IMR-90 (cell line): ENCODE measurements at regions not wholly inside any gene's neighbourhood (a gene's known extent, or its start where the extent isn't known, plus 50 kb on each side); places are given as distances from the start of the nearest gene placed in this dataset.

Experiments used
- ATAC-seq: fragments of 200-7000 bp; cut with Tn5 transposase; 2 replicates; pipeline ENCODE4 v1.9.1; 2020; ENCODE audit warnings: low read depth, mild to moderate bottlenecking, moderate library complexity
- BruUV-seq: library from RNA; stranded (reverse); fragments of 400-500 nt; replicated peaks from 2 replicates; lab custom pipeline; 2021; lab: Mats Ljungman, UMichigan
- CTCF ChIA-PET: fragments of 300-600 bp; formaldehyde crosslinking; extraction: SDS; loops from one replicate; lab custom pipeline; 2021; ENCODE audit warnings: antibody characterized with exemption; lab: Yijun Ruan, JAX
- POLR2A ChIA-PET: fragments of 300-600 bp; sonication (Branson Sonifier 250); formaldehyde crosslinking; loops from one replicate; lab custom pipeline; 2022; ENCODE audit warnings: antibody characterized with exemption; ENCODE audit not compliant: unreplicated experiment; lab: Charles Lee
- DNase-seq: peaks from one replicate; pipeline ENCODE4 v3.0.0; 2013
- H2AFZ ChIP-seq: replicated peaks from 2 replicates; pipeline ENCODE3; 2013; ENCODE audit warnings: low read length, mild to moderate bottlenecking; ENCODE audit not compliant: poor library complexity
- H2AK5ac ChIP-seq: 2 replicates; pipeline ENCODE4 v1.6.1; 2013; ENCODE audit warnings: low read depth, low read length, inconsistent platforms
- H2AK9ac ChIP-seq: replicated peaks from 2 replicates; pipeline ENCODE3; 2013; ENCODE audit warnings: mild to moderate bottlenecking, low read depth, low read length, moderate library complexity; ENCODE audit not compliant: poor library complexity
- H2BK120ac ChIP-seq: 2 replicates; pipeline ENCODE4 v1.6.1; 2013; ENCODE audit warnings: low read depth, low read length, inconsistent platforms
- H2BK15ac ChIP-seq: 3 replicates; pipeline ENCODE4 v1.6.1; 2013; ENCODE audit warnings: low read depth, low read length, inconsistent platforms
- H2BK20ac ChIP-seq: 2 replicates; pipeline ENCODE4 v1.6.1; 2013; ENCODE audit warnings: low read depth, mild to moderate bottlenecking, inconsistent platforms, low read length, moderate library complexity
- H2BK5ac ChIP-seq: 2 replicates; pipeline ENCODE4 v1.6.1; 2013; ENCODE audit warnings: mild to moderate bottlenecking, low read depth, low read length, inconsistent platforms; ENCODE audit not compliant: poor library complexity, severe bottlenecking
- H3K14ac ChIP-seq: replicated peaks from 2 replicates; pipeline ENCODE4 v1.6.1; 2013; ENCODE audit warnings: low read depth, low read length, inconsistent platforms
- H3K18ac ChIP-seq: 2 replicates; pipeline ENCODE4 v1.6.1; 2013; ENCODE audit warnings: low read depth, low read length, control low read depth
- H3K23ac ChIP-seq: 2 replicates; pipeline ENCODE4 v1.6.1; 2013; ENCODE audit warnings: low read depth, low read length, inconsistent platforms
- H3K27ac ChIP-seq: 2 replicates; pipeline ENCODE4 v1.5.1; 2013; ENCODE audit warnings: mild to moderate bottlenecking, control low read depth, low read length; ENCODE audit not compliant: insufficient read depth
- H3K27me3 ChIP-seq: 2 replicates; pipeline ENCODE4 v1.6.1; 2013; ENCODE audit warnings: low read length; ENCODE audit not compliant: control insufficient read depth, insufficient read depth
- H3K36me3 ChIP-seq: 2 replicates; pipeline ENCODE4 v1.6.1; 2013; ENCODE audit warnings: low read length, mixed read lengths; ENCODE audit not compliant: control insufficient read depth, insufficient read depth
- H3K4ac ChIP-seq: 2 replicates; pipeline ENCODE4 v1.6.1; 2013; ENCODE audit warnings: low read depth, low read length, inconsistent platforms
- H3K4me1 ChIP-seq: 2 replicates; pipeline ENCODE4 v1.6.1; 2013; ENCODE audit warnings: low read length, mixed read lengths; ENCODE audit not compliant: control insufficient read depth, insufficient read depth
- H3K4me2 ChIP-seq: 2 replicates; pipeline ENCODE4 v1.6.1; 2013; ENCODE audit warnings: low read depth, mild to moderate bottlenecking, control low read depth, low read length, moderate library complexity
- H3K4me3 ChIP-seq: 2 replicates; pipeline ENCODE4 v1.5.1; 2013; ENCODE audit warnings: low read depth, mild to moderate bottlenecking, control low read depth, low read length, moderate library complexity; ENCODE audit not compliant: insufficient read depth
- H3K56ac ChIP-seq: 2 replicates; pipeline ENCODE4 v1.6.1; 2013; ENCODE audit warnings: low read length, inconsistent platforms; ENCODE audit not compliant: insufficient read depth; ENCODE audit errors: extremely low read depth
- H3K79me1 ChIP-seq, 2 experiments: 2 replicates each; pipeline ENCODE4 v1.6.1; 2013; ENCODE audit warnings: low read length in 2 of 2, inconsistent platforms in 1 of 2, low read depth in 1 of 2
- H3K9ac ChIP-seq: 2 replicates; pipeline ENCODE4 v1.6.1; 2013; ENCODE audit warnings: low read depth, low read length, control low read depth
- H3K9me1 ChIP-seq: 2 replicates; pipeline ENCODE4 v1.6.1; 2013; ENCODE audit warnings: low read length, inconsistent platforms; ENCODE audit not compliant: insufficient read depth
- H3K9me3 ChIP-seq: 2 replicates; pipeline ENCODE4 v1.6.1; 2013; ENCODE audit warnings: low read length; ENCODE audit not compliant: control insufficient read depth, insufficient read depth
- H4K20me1 ChIP-seq: 2 replicates; pipeline ENCODE4 v1.6.1; 2013; ENCODE audit warnings: low read length, inconsistent platforms; ENCODE audit not compliant: insufficient read depth
- H4K5ac ChIP-seq: 2 replicates; pipeline ENCODE4 v1.6.1; 2013; ENCODE audit warnings: mild to moderate bottlenecking, low read depth, low read length, control low read depth
- H4K8ac ChIP-seq, 2 experiments: 2 replicates each; pipeline ENCODE4 v1.6.1; 2013; ENCODE audit warnings: low read depth in 2 of 2, low read length in 2 of 2, control low read depth in 1 of 2, inconsistent platforms in 1 of 2
- H4K91ac ChIP-seq: 2 replicates; pipeline ENCODE4 v1.6.1; 2013; ENCODE audit warnings: low read depth, low read length, inconsistent platforms; ENCODE audit not compliant: insufficient read depth
- NFE2L2 ChIP-seq: fragments of 150-350 bp; IDR thresholded peaks from 2 replicates; pipeline ENCODE4 v1.6.1; 2016; ENCODE audit warnings: low read depth, mild to moderate bottlenecking, low read length
- WGBS, 2 experiments: methylation state at CpG; one replicate each; pipeline versions ENCODE4 v1.1.5 to v1.1.7; 2013; ENCODE audit warnings: missing lambda C conversion rate in 2 of 2; ENCODE audit not compliant: insufficient read length in 1 of 2; ENCODE audit errors: extremely low coverage in 2 of 2; 5-methylcytosine and 5-hydroxymethylcytosine counted together
- dilution Hi-C: fragments of 300-500 bp; cut with HindIII; formaldehyde crosslinking; loops from one replicate; pipeline ENCODE4 v1.14.3; 2018; ENCODE audit warnings: low sequenced_read_pairs; ENCODE audit not compliant: unreplicated experiment
- in situ Hi-C: fragments of 300-500 bp; cut with MboI; formaldehyde crosslinking; loops from 3 replicates; pipeline ENCODE4 v1.14.3; 2019; ENCODE audit warnings: low sequenced_read_pairs, inconsistent platforms, mixed read lengths
- intact Hi-C: fragments of 100-400 bp; cut with micrococcal nuclease; formaldehyde crosslinking; loops from 2 replicates; pipeline ENCODE4 v1.10.0; 2022

GRCh38 chr6:108752733-108753590, 95.3 kb upstream of the ARMC2 start:
- no peak overlapping the region for H2BK5ac ChIP-seq
- H3K27me3 ChIP-seq = no peaks in the 10 kb centered on the region
- no peak overlapping the region for H3K18ac ChIP-seq
- dilution Hi-C loops = no loop called here
- no peaks in the 10 kb centered on the region for H3K9me3 ChIP-seq
- in situ Hi-C loops = no loop called here
- WGBS, 2 experiments = 56% methylated on average over 2 of the region's 9 CpGs; no CpG with 5 or more reads in 1 of the 2 experiments
- H2AFZ ChIP-seq = no peak overlapping the region
- no peaks in the 10 kb centered on the region; the same call in 1 of the 2 replicates for H3K9me1 ChIP-seq
- POLR2A ChIA-PET = no interaction called here
- no peak overlapping the region for H3K56ac ChIP-seq
- H3K36me3 ChIP-seq = no peaks in the 10 kb centered on the region
- no peak overlapping the region for H3K9ac ChIP-seq
- TF ChIP-seq NFE2L2 = no peak
- no peak overlapping the region for H3K4me2 ChIP-seq
- H3K4me3 ChIP-seq = no peak overlapping the region
- DNase-seq (no peak), ATAC-seq (no peak)
- H3K23ac ChIP-seq = no peak overlapping the region
- H3K27ac ChIP-seq = no peak overlapping the region
- H2BK15ac ChIP-seq = no peak overlapping the region
- no peak overlapping the region for H4K91ac ChIP-seq
- H4K5ac ChIP-seq = no peak overlapping the region
- no peak overlapping the region for H4K8ac ChIP-seq
- no peaks in the 10 kb centered on the region for H3K79me1 ChIP-seq
- CTCF ChIA-PET = no interaction called here
- peaks cover 5% of the 10 kb centered on the region for H3K4me1 ChIP-seq
- no TSS peak for BruUV-seq
- H4K20me1 ChIP-seq = no peaks in the 10 kb centered on the region
- H2BK20ac ChIP-seq = no peak overlapping the region
- H3K4ac ChIP-seq = no peak overlapping the region
- no peak overlapping the region for H2AK5ac ChIP-seq
- H2BK120ac ChIP-seq = no peak overlapping the region
- H2AK9ac ChIP-seq = no peak overlapping the region
- intact Hi-C loops = no loop called here
- 0 out of 2 replicates have a peak overlapping the region, but pooled peaks have one; percentile 4 for H3K14ac ChIP-seq
